ENCODE measurements at regions not wholly inside any gene's neighbourhood (a gene's known extent, or its start where the extent isn't known, plus 50 kb on each side); places are given as distances from the start of the nearest gene placed in this dataset.
A peak's percentile ranks its signal among the peaks of the same experiment; 100 is the strongest.

DNA sequence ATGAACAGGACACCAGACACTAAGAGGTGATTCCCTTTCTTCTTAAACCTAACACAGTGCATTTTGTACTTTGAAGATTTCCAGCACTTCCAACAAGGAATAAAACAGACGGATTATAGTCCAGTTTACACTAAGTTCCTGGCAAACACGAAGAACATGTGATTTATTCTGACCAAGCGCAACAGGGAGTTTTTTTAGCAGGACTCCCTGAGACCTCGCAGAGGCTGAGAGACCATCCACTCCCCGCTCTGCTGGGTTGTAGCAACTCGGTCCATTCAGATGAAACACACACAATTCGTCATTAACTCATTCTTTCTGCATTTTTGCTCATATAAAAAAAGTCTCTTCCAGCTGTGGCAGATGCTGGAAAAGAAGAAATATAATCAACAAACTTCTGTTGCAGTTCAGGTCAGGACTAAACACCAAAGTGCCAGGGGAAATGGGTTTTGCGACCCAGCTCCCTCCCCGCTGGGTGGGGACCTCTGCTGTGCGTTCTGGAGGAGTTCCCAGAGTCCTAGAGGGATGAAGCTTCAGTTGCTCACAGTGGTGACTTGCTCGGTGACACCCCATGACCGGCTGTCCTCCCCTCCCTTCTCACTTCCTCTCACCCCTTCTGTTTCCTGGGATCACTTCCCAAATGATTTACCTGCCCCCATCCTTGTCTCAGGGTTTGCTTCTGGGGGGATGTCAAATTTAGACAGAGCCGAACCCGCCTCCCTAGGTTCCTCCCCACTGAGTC lies 52.5 kb downstream of the KCNF1 start:
- peak; percentile 56 for DNase-seq
- Histone ChIP-seq H3K4me3 (ENCODE audit: low read length) (no peak overlapping the region), H3K36me3 (ENCODE audit: control insufficient read depth, insufficient read depth, low read length) (no peaks in the 10 kb centered on the region), H3K27ac (ENCODE audit: low read length) (no peak overlapping the region), H3K9me3 (replicated peaks; ENCODE audit: control insufficient read depth, low read depth, low read length) (no peaks in the 10 kb centered on the region), H3K4me1 (ENCODE audit: control insufficient read depth, insufficient read depth, low read length) (peaks cover 4% of the 10 kb centered on the region), H3K27me3 (ENCODE audit: control insufficient read depth, insufficient read depth, low read length) (peaks cover 3% of the 10 kb centered on the region)
- 29% methylated on average over 11 of the region's 14 CpGs for WGBS (ENCODE audit: insufficient coverage)

DNA sequence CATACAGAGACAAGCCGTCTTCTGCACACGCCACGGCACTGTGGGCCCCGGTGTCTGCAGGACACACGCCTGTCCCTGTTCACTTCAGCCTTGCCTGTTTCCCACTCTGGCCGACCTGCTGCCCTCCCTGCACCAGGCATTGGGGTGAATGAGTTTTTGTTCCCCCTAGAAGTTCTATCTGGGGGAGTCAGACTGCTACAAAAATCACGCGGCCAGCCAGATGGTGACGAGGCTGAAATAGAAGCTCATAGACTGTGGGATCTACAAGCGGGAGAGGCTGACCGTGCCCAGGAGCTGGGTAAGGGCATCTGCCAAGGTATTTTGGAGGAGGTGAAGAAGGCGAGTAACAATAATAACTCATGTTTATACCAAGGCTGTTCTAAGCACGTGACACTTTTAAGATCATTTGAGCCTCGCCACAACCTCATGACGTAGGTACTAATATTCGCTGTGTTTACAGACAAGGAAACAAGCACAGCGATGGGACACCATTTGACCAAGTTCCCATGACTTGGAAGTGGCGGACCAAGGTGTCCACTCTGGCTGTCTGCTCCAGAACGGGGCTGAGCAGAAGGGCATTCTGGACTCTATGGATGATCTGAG lies 53.6 kb downstream of the KCNF1 start:
- Histone ChIP-seq H3K9me3 (replicated peaks; ENCODE audit: control insufficient read depth, low read depth, low read length) (no peaks in the 10 kb centered on the region), H3K27ac (ENCODE audit: low read length) (no peak overlapping the region), H3K36me3 (ENCODE audit: control insufficient read depth, insufficient read depth, low read length) (no peaks in the 10 kb centered on the region), H3K4me3 (ENCODE audit: low read length) (no peak overlapping the region), H3K4me1 (ENCODE audit: control insufficient read depth, insufficient read depth, low read length) (peaks cover 4% of the 10 kb centered on the region), H3K27me3 (ENCODE audit: control insufficient read depth, insufficient read depth, low read length) (peaks cover 3% of the 10 kb centered on the region)
- no peak for DNase-seq
- 96% methylated on average over 17 of the region's 19 CpGs for WGBS (ENCODE audit: insufficient coverage)

DNA sequence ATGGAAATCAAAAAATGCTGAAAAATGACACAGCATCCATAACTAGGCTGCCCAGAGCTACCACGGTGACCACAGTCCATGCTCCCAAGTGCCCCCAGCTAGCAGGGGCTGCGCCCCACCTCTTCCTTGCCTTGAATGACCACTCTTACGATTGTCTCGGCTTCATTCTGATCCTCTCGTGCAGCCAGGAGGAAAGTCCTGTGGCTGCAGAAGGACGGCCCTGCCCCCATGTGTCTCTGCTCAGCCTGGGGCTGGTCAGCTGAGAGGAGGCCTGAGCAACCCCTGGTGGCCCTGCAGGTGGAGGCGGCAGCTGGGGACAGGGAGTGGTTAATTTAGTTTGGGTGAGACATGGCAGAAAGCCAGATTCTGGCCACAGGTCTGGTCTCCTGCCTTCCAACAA lies 54.3 kb downstream of the KCNF1 start:
- H3K4me1 ChIP-seq (ENCODE audit: control insufficient read depth, insufficient read depth, low read length) = peaks cover 4% of the 10 kb centered on the region
- H3K4me3 ChIP-seq (ENCODE audit: low read length) = no peak overlapping the region
- 92% methylated on average over 5 of the region's 7 CpGs for WGBS (ENCODE audit: insufficient coverage)
- H3K9me3 ChIP-seq (replicated peaks; ENCODE audit: control insufficient read depth, low read depth, low read length) = no peaks in the 10 kb centered on the region
- no peak for DNase-seq
- no peak overlapping the region for H3K27ac ChIP-seq (ENCODE audit: low read length)
- H3K36me3 ChIP-seq (ENCODE audit: control insufficient read depth, insufficient read depth, low read length) = no peaks in the 10 kb centered on the region
- H3K27me3 ChIP-seq (ENCODE audit: control insufficient read depth, insufficient read depth, low read length) = peaks cover 3% of the 10 kb centered on the region

DNA sequence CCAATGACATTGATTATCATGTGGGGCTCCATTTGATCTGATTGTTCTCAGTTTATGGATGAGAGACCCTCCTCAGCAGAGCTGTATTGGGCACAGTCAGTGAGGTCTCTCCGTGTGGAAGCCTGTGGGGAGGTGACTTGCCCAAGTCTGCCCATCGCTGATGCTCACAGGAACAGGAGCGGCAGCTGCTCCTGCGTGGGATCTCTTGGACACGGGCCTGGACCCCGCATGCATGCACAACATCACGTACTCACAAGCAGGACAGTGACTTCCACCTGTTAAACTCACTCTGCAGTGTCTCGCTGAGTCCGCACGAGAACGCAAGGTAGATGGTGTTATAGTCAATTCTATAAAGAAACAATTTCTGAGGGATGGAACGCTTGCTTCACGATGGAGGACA lies 55.0 kb downstream of the KCNF1 start:
- Histone ChIP-seq H3K27ac (ENCODE audit: low read length) (no peak overlapping the region), H3K4me3 (ENCODE audit: low read length) (no peak overlapping the region), H3K4me1 (ENCODE audit: control insufficient read depth, insufficient read depth, low read length) (peaks cover 4% of the 10 kb centered on the region), H3K36me3 (ENCODE audit: control insufficient read depth, insufficient read depth, low read length) (no peaks in the 10 kb centered on the region), H3K27me3 (ENCODE audit: control insufficient read depth, insufficient read depth, low read length) (peaks cover 3% of the 10 kb centered on the region), H3K9me3 (replicated peaks; ENCODE audit: control insufficient read depth, low read depth, low read length) (no peaks in the 10 kb centered on the region)
- DNase-seq = no peak
- WGBS (ENCODE audit: insufficient coverage) = 84% methylated on average over 5 of the region's 13 CpGs

DNA sequence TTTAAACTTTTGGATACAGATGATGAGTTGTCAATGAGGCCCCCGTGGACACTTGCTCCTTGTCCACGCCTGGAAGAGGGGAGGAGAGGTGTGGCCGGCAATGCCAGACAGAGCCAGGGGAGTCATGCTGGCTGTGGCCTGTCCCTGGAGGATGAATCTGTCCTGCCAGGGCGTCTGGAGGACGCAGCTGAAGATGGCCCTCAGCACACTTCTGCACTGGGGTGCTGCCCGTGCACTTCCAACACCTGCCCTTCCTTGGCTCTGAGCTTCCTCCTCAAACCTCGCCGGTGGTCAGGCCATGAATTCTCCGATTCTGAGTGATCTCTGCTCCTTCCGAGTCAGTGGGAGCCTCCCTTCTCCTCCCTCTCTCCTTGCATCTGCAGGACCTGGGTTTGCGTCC lies 56.4 kb downstream of the KCNF1 start:
- DNase-seq = no peak
- 63% methylated on average over 10 of the region's 11 CpGs for WGBS (ENCODE audit: insufficient coverage)
- peaks cover 3% of the 10 kb centered on the region for H3K27me3 ChIP-seq (ENCODE audit: control insufficient read depth, insufficient read depth, low read length)

DNA sequence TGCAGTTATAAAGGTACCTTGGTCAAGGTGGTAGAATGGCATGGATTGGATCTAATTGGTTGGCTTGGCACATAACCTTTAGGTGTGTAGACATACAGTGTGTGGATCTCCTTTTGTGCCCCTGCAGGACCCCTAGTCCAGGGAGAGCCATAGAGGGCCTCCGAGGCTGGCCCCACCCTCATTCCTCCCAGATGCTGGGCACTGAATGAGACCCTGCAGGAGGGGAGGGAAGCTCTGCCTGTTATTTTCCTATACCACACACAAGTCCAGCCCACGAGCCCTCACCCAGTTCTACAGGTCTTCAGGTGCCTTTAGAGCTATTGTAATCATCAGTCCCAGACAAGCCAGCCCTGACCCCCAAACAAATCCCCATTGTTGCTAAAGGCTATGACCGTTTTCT lies 58.9 kb downstream of the KCNF1 start:
- Histone ChIP-seq H3K4me1 (ENCODE audit: control insufficient read depth, insufficient read depth, low read length) (no peaks in the 10 kb centered on the region), H3K27ac (ENCODE audit: low read length) (no peak overlapping the region), H3K36me3 (ENCODE audit: control insufficient read depth, insufficient read depth, low read length) (no peaks in the 10 kb centered on the region), H3K9me3 (replicated peaks; ENCODE audit: control insufficient read depth, low read depth, low read length) (no peaks in the 10 kb centered on the region), H3K4me3 (ENCODE audit: low read length) (no peak overlapping the region), H3K27me3 (ENCODE audit: control insufficient read depth, insufficient read depth, low read length) (no peaks in the 10 kb centered on the region)
- no CpG with 5 or more reads among the region's 3 CpGs for WGBS (ENCODE audit: insufficient coverage)
- DNase-seq = no peak

More for the DNA sequence above, 56.4 kb downstream of the KCNF1 start:
- Histone ChIP-seq H3K4me1 (ENCODE audit: control insufficient read depth, insufficient read depth, low read length) (peaks cover 4% of the 10 kb centered on the region), H3K9me3 (replicated peaks; ENCODE audit: control insufficient read depth, low read depth, low read length) (no peaks in the 10 kb centered on the region), H3K27ac (ENCODE audit: low read length) (no peak overlapping the region), H3K36me3 (ENCODE audit: control insufficient read depth, insufficient read depth, low read length) (no peaks in the 10 kb centered on the region), H3K4me3 (ENCODE audit: low read length) (no peak overlapping the region)

DNA sequence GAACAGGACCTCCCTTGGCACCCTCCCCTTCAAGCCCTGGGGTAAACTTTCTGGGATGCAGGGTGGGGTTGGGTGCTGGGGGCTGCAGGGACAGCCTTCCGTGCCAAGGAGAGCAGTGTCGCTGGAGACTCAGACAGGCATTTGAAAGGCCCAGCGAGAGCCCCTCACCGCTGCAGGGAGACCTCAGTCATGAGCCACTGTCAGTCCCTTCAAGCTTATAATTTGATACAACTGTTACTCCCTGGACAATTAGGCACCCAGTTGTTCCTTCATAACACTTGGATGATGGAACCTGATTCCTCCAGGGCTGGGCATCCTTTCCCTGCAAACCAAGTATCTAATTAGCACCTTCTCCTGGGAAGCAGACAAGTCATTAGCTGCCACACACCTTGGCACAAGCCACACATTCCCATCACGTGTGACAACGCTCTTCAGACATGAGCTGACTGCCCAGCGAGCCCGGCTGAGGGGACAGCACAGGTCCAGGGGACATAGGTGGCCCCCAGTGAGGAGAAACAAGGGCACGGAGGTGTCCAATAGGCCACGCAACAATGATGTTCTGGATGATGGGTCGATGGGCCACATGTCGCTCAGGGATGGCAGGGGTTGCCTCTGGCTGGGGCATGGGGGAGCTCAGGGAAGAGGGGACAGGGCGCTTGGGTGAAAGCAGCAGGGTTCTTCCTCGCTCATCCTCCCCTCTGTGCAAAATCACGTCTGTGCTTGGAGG lies 59.6 kb downstream of the KCNF1 start:
- H3K9me3 ChIP-seq (replicated peaks; ENCODE audit: control insufficient read depth, low read depth, low read length) = no peaks in the 10 kb centered on the region
- no peaks in the 10 kb centered on the region for H3K36me3 ChIP-seq (ENCODE audit: control insufficient read depth, insufficient read depth, low read length)
- 84% methylated on average over 14 of the region's 15 CpGs for WGBS (ENCODE audit: insufficient coverage)
- no peaks in the 10 kb centered on the region for H3K27me3 ChIP-seq (ENCODE audit: control insufficient read depth, insufficient read depth, low read length)
- H3K4me1 ChIP-seq (ENCODE audit: control insufficient read depth, insufficient read depth, low read length) = no peaks in the 10 kb centered on the region
- DNase-seq = no peak
- no peak overlapping the region for H3K4me3 ChIP-seq (ENCODE audit: low read length)
- H3K27ac ChIP-seq (ENCODE audit: low read length) = no peak overlapping the region

DNA sequence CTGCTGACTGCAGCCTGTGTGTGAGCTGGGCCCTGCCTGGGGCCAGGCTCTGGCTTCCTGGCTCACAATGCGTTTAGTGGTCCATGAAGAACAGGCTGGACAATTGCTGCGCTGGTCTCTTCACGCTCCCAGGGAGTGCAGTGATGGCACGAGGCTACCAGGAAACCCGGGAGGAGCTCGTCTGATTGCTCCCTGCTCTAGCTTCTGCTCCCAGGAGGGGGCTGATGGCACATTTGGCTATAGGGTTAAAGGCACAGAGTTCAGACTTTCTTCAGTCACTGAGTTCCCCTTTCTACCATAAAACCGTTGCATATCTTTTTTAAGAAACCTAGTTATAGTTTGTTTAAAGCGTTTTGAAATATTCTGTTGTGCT lies 60.1 kb downstream of the KCNF1 start:
- Histone ChIP-seq H3K36me3 (ENCODE audit: control insufficient read depth, insufficient read depth, low read length) (no peaks in the 10 kb centered on the region), H3K4me3 (ENCODE audit: low read length) (no peak overlapping the region), H3K9me3 (replicated peaks; ENCODE audit: control insufficient read depth, low read depth, low read length) (no peaks in the 10 kb centered on the region), H3K27me3 (ENCODE audit: control insufficient read depth, insufficient read depth, low read length) (no peaks in the 10 kb centered on the region), H3K27ac (ENCODE audit: low read length) (no peak overlapping the region), H3K4me1 (ENCODE audit: control insufficient read depth, insufficient read depth, low read length) (no peaks in the 10 kb centered on the region)
- WGBS (ENCODE audit: insufficient coverage) = 20% methylated on average over 6 of the region's 8 CpGs
- no peak for DNase-seq

DNA sequence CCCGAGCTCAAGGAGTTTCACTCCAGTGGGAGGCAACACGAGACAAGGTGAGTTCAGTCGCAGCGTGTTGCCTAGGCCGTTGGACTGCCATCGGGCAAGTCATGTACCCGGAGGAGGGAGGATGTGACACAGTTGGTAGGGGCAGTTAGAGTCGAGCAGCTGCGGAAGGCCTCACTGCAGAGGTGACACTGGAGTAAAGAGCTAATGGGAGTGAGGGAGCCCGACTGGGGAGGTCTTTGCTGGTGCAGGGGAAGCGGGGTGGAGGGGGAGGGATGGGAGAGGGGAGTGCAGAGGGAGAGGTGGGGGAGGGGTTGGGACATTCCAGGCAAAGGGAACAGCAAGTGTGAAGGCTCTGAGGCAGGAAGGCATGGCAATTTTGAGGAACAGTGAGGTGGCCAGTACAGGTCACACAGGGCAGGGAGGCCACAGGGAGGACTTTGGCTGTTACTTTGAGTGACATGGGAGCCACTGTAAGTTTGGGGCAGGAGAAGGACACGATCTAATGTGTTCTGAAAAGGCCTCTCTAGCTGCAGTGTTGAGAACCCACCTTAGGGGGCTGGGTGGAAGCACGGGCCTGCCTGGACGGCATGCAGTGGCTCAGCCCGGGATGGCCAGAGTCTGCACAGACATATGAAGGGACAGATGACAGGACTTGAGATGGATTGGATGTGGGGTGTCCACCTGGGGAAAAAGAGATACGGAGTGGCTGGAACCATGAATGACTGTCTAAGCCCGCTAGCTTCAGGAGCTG lies 61.1 kb downstream of the KCNF1 start:
- no peak for DNase-seq
- Histone ChIP-seq H3K4me3 (ENCODE audit: low read length) (no peak overlapping the region), H3K36me3 (ENCODE audit: control insufficient read depth, insufficient read depth, low read length) (no peaks in the 10 kb centered on the region), H3K9me3 (replicated peaks; ENCODE audit: control insufficient read depth, low read depth, low read length) (no peaks in the 10 kb centered on the region), H3K4me1 (ENCODE audit: control insufficient read depth, insufficient read depth, low read length) (peaks cover 7% of the 10 kb centered on the region), H3K27ac (ENCODE audit: low read length) (no peak overlapping the region), H3K27me3 (ENCODE audit: control insufficient read depth, insufficient read depth, low read length) (no peaks in the 10 kb centered on the region)
- 80% methylated on average over 15 of the region's 17 CpGs for WGBS (ENCODE audit: insufficient coverage)

DNA sequence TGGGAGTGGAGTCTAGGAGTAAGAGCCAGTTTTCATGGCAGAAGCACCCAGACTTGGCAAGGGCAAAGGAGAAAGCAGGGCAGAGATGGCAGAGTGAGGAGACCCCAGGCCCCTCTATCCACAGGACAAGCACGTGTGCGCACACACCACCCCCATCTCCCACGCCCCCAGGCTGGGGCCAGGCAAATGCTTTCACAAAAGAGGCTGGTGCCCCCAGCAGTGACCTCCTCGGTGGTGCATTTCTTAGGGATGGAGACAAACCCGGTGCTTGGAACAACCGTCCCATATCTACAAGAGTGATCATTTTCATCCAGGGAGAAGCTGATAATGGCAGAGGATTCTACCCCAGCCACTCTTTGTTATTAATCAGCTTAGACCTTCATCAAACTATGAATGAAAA lies 62.0 kb downstream of the KCNF1 start:
- no peaks in the 10 kb centered on the region for H3K36me3 ChIP-seq (ENCODE audit: control insufficient read depth, insufficient read depth, low read length)
- H3K27me3 ChIP-seq (ENCODE audit: control insufficient read depth, insufficient read depth, low read length) = no peaks in the 10 kb centered on the region

More for the DNA sequence above, 62.0 kb downstream of the KCNF1 start:
- WGBS (ENCODE audit: insufficient coverage) = no CpG with 5 or more reads among the region's 6 CpGs
- no peak for DNase-seq
- H3K4me3 ChIP-seq (ENCODE audit: low read length) = no peak overlapping the region
- H3K9me3 ChIP-seq (replicated peaks; ENCODE audit: control insufficient read depth, low read depth, low read length) = no peaks in the 10 kb centered on the region
- peaks cover 15% of the 10 kb centered on the region for H3K4me1 ChIP-seq (ENCODE audit: control insufficient read depth, insufficient read depth, low read length)
- H3K27ac ChIP-seq (ENCODE audit: low read length) = no peak overlapping the region
